ENCODE measurements at regions not wholly inside any gene's neighbourhood (a gene's known extent, or its start where the extent isn't known, plus 50 kb on each side); places are given as distances from the start of the nearest gene placed in this dataset.

DNA sequence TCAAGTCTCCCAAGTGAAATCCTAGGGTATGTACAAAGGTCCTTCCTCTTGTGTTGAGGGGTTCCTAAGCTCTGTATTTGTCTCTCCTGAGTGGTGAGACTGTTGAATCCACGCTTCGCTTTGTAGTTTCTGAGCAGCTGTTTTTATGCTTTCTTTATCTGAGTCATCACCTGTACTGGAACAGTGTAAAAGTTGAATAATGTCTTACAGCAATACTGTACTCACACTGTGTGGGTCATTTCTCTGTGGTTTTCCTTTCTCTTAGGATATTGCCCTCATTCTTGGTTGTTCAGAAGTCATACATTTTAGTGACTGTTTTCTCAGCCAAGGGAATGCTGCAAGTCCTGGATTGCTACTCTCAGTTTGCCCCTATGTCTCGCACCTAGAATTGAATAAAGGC, 1596.6 kb downstream of the SLITRK5 start:
- Histone ChIP-seq H3K4me3 (ENCODE audit: low read length) (peak overlapping the region; percentile 17; the same call in 1 of the 2 replicates), H3K36me3 (replicated peaks; ENCODE audit: low read depth, low read length) (no peaks in the 10 kb centered on the region), H3K27ac (ENCODE audit: low read length) (no peak overlapping the region), H3K27me3 (ENCODE audit: low read depth, low read length) (no peaks in the 10 kb centered on the region), H3K4me2 (ENCODE audit: low read length) (peak overlapping the region; percentile 57), H3K4me1 (ENCODE audit: low read length) (peaks cover 7% of the 10 kb centered on the region), H3K9ac (ENCODE audit: low read length) (no peak overlapping the region), H4K20me1 (ENCODE audit: insufficient read depth, low read length) (no peaks in the 10 kb centered on the region), H2AFZ (ENCODE audit: low read depth, low read length) (0 out of 2 replicates have a peak overlapping the region, but pooled peaks have one; percentile 0), H3K79me2 (ENCODE audit: low read length) (no peaks in the 10 kb centered on the region), H3K9me3 (ENCODE audit: insufficient read depth, low read length) (no peaks in the 10 kb centered on the region)
- no peak for TF ChIP-seq EZH2phosphoT487 (IDR thresholded peaks at IDR 0.05; ENCODE audit: low read depth)
- TF ChIP-seq, protein P1, sequence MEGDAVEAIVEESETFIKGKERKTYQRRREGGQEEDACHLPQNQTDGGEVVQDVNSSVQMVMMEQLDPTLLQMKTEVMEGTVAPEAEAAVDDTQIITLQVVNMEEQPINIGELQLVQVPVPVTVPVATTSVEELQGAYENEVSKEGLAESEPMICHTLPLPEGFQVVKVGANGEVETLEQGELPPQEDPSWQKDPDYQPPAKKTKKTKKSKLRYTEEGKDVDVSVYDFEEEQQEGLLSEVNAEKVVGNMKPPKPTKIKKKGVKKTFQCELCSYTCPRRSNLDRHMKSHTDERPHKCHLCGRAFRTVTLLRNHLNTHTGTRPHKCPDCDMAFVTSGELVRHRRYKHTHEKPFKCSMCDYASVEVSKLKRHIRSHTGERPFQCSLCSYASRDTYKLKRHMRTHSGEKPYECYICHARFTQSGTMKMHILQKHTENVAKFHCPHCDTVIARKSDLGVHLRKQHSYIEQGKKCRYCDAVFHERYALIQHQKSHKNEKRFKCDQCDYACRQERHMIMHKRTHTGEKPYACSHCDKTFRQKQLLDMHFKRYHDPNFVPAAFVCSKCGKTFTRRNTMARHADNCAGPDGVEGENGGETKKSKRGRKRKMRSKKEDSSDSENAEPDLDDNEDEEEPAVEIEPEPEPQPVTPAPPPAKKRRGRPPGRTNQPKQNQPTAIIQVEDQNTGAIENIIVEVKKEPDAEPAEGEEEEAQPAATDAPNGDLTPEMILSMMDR (IDR thresholded peaks at IDR 0.05; ENCODE audit: low read depth, low read length), result no peak

DNA sequence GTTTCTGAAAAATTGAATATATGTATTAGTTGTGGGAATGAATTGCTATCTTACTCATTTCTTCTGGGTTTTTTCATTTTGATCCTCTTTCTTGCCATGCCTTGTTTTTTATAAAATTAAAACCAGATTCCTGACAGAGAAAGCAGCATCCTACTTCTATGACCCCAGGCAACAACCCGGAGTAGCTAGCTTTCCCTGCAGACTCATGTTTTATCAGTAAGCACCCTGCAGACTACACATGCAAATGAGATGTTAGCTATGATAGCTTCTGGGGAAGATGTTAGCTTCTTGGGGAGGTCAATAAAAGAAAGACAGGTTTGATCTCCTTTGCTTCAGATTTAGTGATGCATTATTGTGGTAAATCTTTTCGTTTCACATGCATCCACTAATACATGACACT, 1598.6 kb downstream of the SLITRK5 start:
- no peak overlapping the region for H3K4me3 ChIP-seq (ENCODE audit: low read length)
- H3K27me3 ChIP-seq (ENCODE audit: low read depth, low read length), result no peaks in the 10 kb centered on the region
- no peak overlapping the region for H3K9ac ChIP-seq (ENCODE audit: low read length)
- no peaks in the 10 kb centered on the region for H4K20me1 ChIP-seq (ENCODE audit: insufficient read depth, low read length)
- no peak overlapping the region for H3K4me2 ChIP-seq (ENCODE audit: low read length)
- no peak overlapping the region for H3K27ac ChIP-seq (ENCODE audit: low read length)
- H3K79me2 ChIP-seq (ENCODE audit: low read length), result no peaks in the 10 kb centered on the region
- H3K4me1 ChIP-seq (ENCODE audit: low read length), result peaks cover 7% of the 10 kb centered on the region
- TF ChIP-seq EZH2phosphoT487 (IDR thresholded peaks at IDR 0.05; ENCODE audit: low read depth), result no peak
- TF ChIP-seq, protein P1 (IDR thresholded peaks at IDR 0.05; ENCODE audit: low read depth, low read length), result no peak
- H2AFZ ChIP-seq (ENCODE audit: low read depth, low read length), result no peak overlapping the region
- H3K9me3 ChIP-seq (ENCODE audit: insufficient read depth, low read length), result no peaks in the 10 kb centered on the region
- H3K36me3 ChIP-seq (replicated peaks; ENCODE audit: low read depth, low read length), result no peaks in the 10 kb centered on the region

DNA sequence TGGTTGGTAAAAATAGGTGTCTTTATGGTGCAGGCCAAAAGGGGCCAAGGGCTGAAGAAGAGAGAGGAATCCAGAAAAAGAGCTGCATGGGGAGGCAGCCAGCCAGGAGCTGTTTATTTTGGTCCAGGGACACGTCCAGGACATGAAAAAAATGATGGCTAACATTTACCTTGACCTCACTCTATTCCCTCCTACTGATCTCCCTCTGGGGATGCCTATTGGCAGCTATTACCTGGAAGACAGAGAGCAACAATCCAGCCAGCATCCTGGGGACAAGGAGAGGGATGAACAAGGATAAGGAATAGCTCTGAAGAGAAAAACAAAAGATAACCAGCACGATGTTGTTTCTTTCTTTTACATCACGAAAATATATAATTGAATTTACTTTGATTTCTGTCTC, 1599.6 kb downstream of the SLITRK5 start:
- H3K4me1 ChIP-seq (ENCODE audit: low read length), result peaks cover 7% of the 10 kb centered on the region
- H3K9me3 ChIP-seq (ENCODE audit: insufficient read depth, low read length), result no peaks in the 10 kb centered on the region
- H2AFZ ChIP-seq (ENCODE audit: low read depth, low read length), result no peak overlapping the region; the same call in 1 of the 2 replicates
- no peaks in the 10 kb centered on the region for H4K20me1 ChIP-seq (ENCODE audit: insufficient read depth, low read length)
- no peak overlapping the region for H3K4me2 ChIP-seq (ENCODE audit: low read length)
- no peaks in the 10 kb centered on the region for H3K27me3 ChIP-seq (ENCODE audit: low read depth, low read length)
- no peaks in the 10 kb centered on the region for H3K36me3 ChIP-seq (replicated peaks; ENCODE audit: low read depth, low read length)
- H3K79me2 ChIP-seq (ENCODE audit: low read length), result no peaks in the 10 kb centered on the region
- TF ChIP-seq EZH2phosphoT487 (IDR thresholded peaks at IDR 0.05; ENCODE audit: low read depth), result no peak
- TF ChIP-seq, protein P1 (IDR thresholded peaks at IDR 0.05; ENCODE audit: low read depth, low read length), result no peak
- no peak overlapping the region for H3K4me3 ChIP-seq (ENCODE audit: low read length)
- H3K9ac ChIP-seq (ENCODE audit: low read length), result no peak overlapping the region
- no peak overlapping the region for H3K27ac ChIP-seq (ENCODE audit: low read length)

DNA sequence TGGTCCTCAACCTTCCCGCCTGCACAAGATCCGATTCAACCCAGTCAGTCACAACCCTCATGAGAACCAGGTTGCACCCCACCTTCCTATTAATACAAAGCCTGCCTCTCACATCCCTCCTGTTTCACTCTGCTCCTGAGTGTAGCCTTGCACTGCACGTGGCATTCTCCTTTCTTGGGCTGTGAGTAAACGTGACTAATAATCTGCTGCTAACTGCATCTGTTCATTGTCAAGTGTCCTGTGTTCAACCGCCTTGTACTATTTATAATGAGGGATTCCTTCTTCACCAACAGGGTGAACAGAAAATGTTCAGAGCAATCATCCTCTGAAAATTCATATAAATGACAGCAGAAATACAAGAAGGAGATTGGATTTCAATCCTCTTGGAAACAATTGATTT, 1608.2 kb downstream of the SLITRK5 start:
- Histone ChIP-seq H3K36me3 (replicated peaks; ENCODE audit: low read depth, low read length) (no peaks in the 10 kb centered on the region), H3K79me2 (ENCODE audit: low read length) (no peaks in the 10 kb centered on the region), H3K4me3 (ENCODE audit: low read length) (no peak overlapping the region), H3K4me1 (ENCODE audit: low read length) (no peaks in the 10 kb centered on the region), H3K9me3 (ENCODE audit: insufficient read depth, low read length) (no peaks in the 10 kb centered on the region), H2AFZ (ENCODE audit: low read depth, low read length) (no peak overlapping the region), H3K4me2 (ENCODE audit: low read length) (no peak overlapping the region), H4K20me1 (ENCODE audit: insufficient read depth, low read length) (no peaks in the 10 kb centered on the region), H3K27me3 (ENCODE audit: low read depth, low read length) (no peaks in the 10 kb centered on the region), H3K27ac (ENCODE audit: low read length) (no peak overlapping the region), H3K9ac (ENCODE audit: low read length) (no peak overlapping the region)
- TF ChIP-seq EZH2phosphoT487 (IDR thresholded peaks at IDR 0.05; ENCODE audit: low read depth), result no peak
- TF ChIP-seq, protein P1 (IDR thresholded peaks at IDR 0.05; ENCODE audit: low read depth, low read length), result no peak

Data from OCI-LY3 (cell line).